Esophagus muscularis mucosa (tissue), 4 donors: ENCODE measurements at regions not wholly inside any gene's neighbourhood (a gene's known extent, or its start where the extent isn't known, plus 50 kb on each side); places are given as distances from the start of the nearest gene placed in this dataset.

Experiments
- CTCF ChIP-seq, 3 experiments: fragments of 200-600 bp in 2 of 3; fragments of 450-650 bp in 1 of 3; sonication (generic) in 2 of 3; IDR thresholded peaks; one replicate each; pipeline ENCODE4 v1.5.1; 2017 to 2019; ENCODE audit warnings: antibody characterized with exemption in 3 of 3, mild to moderate bottlenecking in 2 of 3, moderate library complexity in 1 of 3
- EP300 ChIP-seq: sonication (generic); formaldehyde crosslinking; IDR thresholded peaks from one replicate; pipeline ENCODE4 v1.6.1; 2017; ENCODE audit warnings: antibody characterized with exemption
- POLR2A ChIP-seq: fragments of 450-650 bp; IDR thresholded peaks from one replicate; pipeline ENCODE4 v1.6.1; 2017; ENCODE audit warnings: antibody characterized with exemption, moderate library complexity, mild to moderate bottlenecking, low read depth
- POLR2AphosphoS5 ChIP-seq, 2 donors: sonication (generic); formaldehyde crosslinking; IDR thresholded peaks; one replicate each; pipeline ENCODE4 v1.6.1; 2017; ENCODE audit warnings: antibody characterized with exemption in 2 of 2

GRCh38 chr6:11292594-11293236, 60.2 kb upstream of the NEDD9 start:
- no peak for TF ChIP-seq CTCF (IDR thresholded peaks at IDR 0.05)
- no peak for TF ChIP-seq EP300
- no peak for TF ChIP-seq POLR2AphosphoS5 (IDR thresholded peaks at IDR 0.05)
- no peak for TF ChIP-seq POLR2A
